Head of caudate nucleus (tissue), 42 donors: ENCODE measurements at regions not wholly inside any gene's neighbourhood (a gene's known extent, or its start where the extent isn't known, plus 50 kb on each side); places are given as distances from the start of the nearest gene placed in this dataset.
"Not testable (repeated sequence)": the region's sequence is repeated elsewhere in the genome, so short reads cannot be mapped to it uniquely, and the experiment has no call there.

Source experiments
- DNase-seq, 42 donors: peaks; one replicate each; pipeline versions ENCODE4 v3.0.0 to v3.0.0-alpha.2; 2020 to 2021; ENCODE audit warnings: mixed read lengths in 7 of 42
- intact Hi-C: fragments of 100-400 bp; cut with DNase I; formaldehyde crosslinking; loops from one replicate; pipeline ENCODE4 v1.15.0; 2022

GRCh38 chr2:228956701-228957474 is 314.2 kb downstream of the PID1 start:
- no peak for DNase-seq
- intact Hi-C loops = no loop called here

DNA sequence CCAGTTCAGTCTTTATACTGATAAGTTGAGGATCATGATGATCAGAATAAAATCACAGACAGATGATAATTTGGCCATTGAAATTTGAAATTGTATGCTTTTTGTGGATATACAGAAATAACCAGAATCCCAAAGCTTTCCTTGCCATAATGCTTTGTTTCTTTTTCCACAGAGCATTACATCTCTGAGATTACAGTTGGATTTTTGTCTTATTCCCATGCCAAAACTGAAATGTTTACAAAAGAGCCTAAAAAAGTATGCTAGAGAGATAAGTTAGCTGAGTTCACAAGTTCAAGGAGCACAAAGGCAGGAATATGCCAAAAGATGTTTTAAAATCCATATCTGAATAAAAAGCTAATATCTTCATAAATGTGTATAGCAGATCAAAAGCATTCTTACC is 321.3 kb downstream of the PID1 start:
- intact Hi-C loops = no loop called here
- no peak for DNase-seq

DNA sequence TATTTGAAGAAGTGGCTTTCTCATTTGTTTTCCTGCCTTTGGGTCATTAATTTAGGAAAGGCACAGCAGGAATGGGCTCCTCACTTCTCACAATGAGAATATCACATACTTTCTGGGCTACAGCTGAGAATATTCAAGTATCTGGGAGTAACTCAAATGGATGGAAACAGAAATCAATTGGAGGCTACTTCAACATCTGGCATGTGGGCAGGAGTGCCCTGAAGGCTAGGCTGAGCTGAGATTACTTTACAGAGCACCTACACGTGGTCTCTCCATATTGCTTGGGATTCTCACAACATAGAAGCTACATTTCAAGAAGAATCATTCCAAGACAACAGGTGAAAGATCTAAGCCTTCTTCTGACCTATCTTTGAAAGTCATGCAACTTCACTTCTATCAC is 325.4 kb downstream of the PID1 start:
- DNase-seq = no peak
- intact Hi-C loops = no loop called here

- DNase-seq = no peak
These were observed 328.2 kb downstream of the PID1 start for GRCh38 chr2:228942856-228943255.

DNA sequence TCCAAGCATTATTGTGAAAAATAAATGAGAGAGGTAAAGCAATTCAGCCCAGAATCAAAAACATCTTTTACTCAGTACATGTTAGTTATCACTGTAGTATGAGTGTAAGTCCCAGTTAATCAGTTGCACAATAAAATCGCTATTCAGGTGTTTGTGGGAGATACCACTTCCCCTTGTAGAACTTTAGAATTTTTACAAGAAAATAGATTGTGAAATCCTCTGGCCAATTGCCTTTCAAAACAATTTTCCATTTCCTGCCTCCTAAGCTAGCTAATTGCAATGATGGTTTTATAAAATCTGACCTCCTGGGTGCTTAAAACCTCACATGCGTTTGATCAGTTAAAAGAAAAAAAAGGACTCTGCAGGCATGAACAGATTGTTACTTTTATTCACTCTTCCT is 332.5 kb downstream of the PID1 start:
- intact Hi-C loops = no loop called here
- DNase-seq = no peak

More at GRCh38 chr2:228942856-228943255, 328.2 kb downstream of the PID1 start:
- intact Hi-C loops = no loop called here

GRCh38 chr2:228927028-228928010 is 343.8 kb downstream of the PID1 start:
- intact Hi-C loops = no loop called here
- DNase-seq = no peak

- no peak for DNase-seq
- intact Hi-C loops = no loop called here
These were observed 351.3 kb downstream of the PID1 start for GRCh38 chr2:228919808-228920207.

- intact Hi-C loops = no loop called here
- no peak for DNase-seq
These were observed 353.9 kb downstream of the PID1 start for GRCh38 chr2:228917220-228917619.

DNA sequence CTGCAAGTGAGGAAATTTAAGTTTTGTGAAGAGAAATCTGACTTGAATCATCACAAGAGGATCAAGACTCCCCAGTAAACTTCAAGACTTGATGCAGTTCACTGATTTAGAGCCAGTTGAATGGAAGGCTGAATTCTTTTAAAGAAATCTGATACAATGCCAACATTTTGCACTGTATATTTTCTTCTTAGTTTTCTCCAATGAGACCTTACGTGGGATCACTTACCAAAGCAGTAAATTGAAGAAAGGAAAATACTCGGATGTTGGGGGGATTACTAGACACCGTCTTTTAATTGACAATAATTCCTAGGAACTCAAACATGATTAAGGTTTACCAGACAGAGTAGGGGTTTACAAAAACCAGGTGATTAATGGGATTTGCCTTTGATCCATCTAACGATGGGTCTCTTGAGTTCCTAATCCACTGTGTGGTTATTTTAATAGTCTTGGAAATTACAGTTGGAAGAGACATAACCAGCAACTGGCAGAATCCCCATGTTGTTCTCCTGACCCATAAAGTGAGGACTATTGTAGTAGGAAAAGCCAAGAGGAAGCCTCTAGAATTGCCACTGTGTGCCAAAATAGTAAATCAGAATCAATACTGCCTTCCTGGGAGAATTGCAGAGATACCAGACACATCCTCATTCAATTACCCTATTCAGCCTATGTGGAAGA is 354.5 kb downstream of the PID1 start:
- intact Hi-C loops = no loop called here
- DNase-seq = no peak

GRCh38 chr2:228913176-228913575 is 357.9 kb downstream of the PID1 start:
- DNase-seq = no peak
- intact Hi-C loops = no loop called here

GRCh38 chr2:228910872-228911271 is 360.2 kb downstream of the PID1 start:
- intact Hi-C loops, DNase-seq: not testable (repeated sequence)

GRCh38 chr2:228902176-228902575 is 368.9 kb downstream of the PID1 start:
- DNase-seq = no peak
- intact Hi-C loops = no loop called here

- intact Hi-C loops = no loop called here
- no peak for DNase-seq
These were observed 369.6 kb downstream of the PID1 start for GRCh38 chr2:228901531-228901930.

DNA sequence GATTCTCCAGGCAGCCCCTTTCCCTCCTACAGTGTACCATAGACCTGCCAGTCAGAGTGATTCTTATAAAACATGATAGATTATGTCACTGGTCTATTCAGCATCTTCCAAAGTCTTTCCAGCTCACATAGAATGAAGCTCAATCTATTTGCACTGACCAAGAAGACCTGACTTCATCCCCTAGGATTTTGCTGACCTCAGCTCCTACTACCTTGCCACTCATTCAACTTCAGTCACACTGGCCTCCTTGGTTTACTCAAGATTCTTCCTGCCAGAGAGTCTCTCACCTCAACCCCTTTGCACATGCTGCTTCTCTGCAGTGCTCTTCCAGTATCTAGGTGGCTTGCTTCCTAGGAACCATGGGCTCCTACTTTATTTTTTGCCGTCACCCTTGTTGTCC is 392.9 kb downstream of the PID1 start:
- intact Hi-C loops = no loop called here
- no peak for DNase-seq

GRCh38 chr2:228876276-228876675 is 394.8 kb downstream of the PID1 start:
- DNase-seq = no peak
- intact Hi-C loops = no loop called here

- intact Hi-C loops = no loop called here
- no peak for DNase-seq
These were observed 395.8 kb downstream of the PID1 start for GRCh38 chr2:228875152-228875900.

- DNase-seq = no peak
- intact Hi-C loops = no loop called here
These were observed 400.1 kb downstream of the PID1 start for GRCh38 chr2:228871012-228871411.

GRCh38 chr2:228869636-228870264 is 401.3 kb downstream of the PID1 start:
- no peak for DNase-seq

GRCh38 chr2:228867406-228867805 is 403.7 kb downstream of the PID1 start:
- no peak for DNase-seq
- intact Hi-C loops = no loop called here

More at GRCh38 chr2:228869636-228870264, 401.3 kb downstream of the PID1 start:
- intact Hi-C loops = no loop called here
